GM12873 (cell line): ENCODE measurements at regions not wholly inside any gene's neighbourhood (a gene's known extent, or its start where the extent isn't known, plus 50 kb on each side); places are given as distances from the start of the nearest gene placed in this dataset.

Experiments used
- TF ChIP-seq, protein P1 (sequence below): IDR thresholded peaks from 2 replicates; pipeline ENCODE4 v1.5.1; 2012; ENCODE audit warnings: low read depth, mild to moderate bottlenecking, moderate library complexity, low read length, control low read depth; ENCODE audit not compliant: insufficient read depth; ENCODE audit errors: missing control alignments

DNA sequence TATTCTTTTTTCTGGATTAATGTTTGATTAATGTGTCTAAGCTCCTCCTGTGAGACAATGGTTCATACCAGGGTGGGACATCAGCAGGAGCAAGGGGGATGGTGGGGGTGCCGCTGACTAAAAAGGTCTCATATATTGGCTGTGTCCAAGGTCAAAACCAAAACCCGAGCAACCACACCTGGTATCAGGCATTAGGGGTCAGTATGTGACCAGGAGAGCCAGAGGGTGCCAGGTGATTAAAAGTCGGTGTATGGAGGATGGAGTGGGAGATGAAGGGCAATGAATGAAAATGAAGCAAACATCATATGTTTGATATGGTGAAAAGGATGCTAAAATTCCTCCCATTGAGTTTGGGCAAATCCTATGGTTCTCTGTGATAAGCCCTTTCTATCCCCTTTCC is 118.0 kb downstream of the MIAT start:
- TF ChIP-seq, protein P1, sequence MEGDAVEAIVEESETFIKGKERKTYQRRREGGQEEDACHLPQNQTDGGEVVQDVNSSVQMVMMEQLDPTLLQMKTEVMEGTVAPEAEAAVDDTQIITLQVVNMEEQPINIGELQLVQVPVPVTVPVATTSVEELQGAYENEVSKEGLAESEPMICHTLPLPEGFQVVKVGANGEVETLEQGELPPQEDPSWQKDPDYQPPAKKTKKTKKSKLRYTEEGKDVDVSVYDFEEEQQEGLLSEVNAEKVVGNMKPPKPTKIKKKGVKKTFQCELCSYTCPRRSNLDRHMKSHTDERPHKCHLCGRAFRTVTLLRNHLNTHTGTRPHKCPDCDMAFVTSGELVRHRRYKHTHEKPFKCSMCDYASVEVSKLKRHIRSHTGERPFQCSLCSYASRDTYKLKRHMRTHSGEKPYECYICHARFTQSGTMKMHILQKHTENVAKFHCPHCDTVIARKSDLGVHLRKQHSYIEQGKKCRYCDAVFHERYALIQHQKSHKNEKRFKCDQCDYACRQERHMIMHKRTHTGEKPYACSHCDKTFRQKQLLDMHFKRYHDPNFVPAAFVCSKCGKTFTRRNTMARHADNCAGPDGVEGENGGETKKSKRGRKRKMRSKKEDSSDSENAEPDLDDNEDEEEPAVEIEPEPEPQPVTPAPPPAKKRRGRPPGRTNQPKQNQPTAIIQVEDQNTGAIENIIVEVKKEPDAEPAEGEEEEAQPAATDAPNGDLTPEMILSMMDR, result no peak

DNA sequence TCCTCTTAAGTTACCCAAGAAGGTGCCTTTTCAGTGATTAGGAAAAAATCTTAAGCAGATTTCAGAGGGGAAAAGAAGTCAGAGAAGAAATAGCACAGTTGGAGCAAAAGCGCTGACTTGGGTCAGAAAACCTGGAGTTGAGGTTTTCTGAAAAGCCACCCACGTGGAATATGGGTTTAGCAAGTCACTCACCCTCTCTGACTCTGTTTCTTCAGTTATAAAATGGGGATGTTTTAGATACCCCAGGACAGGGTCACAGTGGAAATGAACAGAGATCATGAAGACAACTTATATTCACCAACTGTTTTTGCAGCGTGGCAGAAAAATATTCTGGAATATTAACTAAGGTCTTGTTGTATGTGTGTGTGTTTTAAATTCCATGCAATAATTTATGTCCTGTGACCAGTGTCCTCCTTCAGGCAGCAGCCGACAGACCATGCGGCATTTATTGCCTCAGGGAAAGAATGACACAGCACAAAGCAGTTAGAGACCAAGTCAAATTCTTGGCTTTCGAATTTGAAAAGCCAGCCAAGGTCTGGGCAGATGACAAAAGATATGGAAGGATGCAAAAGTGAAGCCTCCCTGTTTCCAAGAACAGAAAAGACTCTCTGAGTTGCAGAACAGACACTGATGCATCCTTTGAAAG is 119.9 kb downstream of the MIAT start:
- TF ChIP-seq, protein P1, result no peak

DNA sequence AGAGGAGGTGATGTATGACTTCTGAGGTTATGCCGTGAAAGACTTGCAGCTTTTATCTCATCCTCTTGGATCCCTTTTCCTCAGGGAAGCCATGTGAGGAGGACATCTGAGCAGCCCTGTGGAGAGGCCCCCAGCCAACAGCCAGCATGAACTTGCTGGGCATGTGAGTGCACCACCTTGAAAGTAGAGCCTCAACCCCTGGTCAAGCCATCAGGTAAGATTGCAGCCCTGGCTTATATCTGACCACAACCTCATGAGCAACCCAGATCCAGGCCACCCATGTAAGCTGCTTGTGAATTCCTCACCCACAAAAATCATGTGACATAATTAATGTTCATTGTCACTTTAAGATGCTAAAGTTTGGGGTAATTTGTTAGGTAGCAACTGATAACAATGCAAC is 121.0 kb downstream of the MIAT start:
- TF ChIP-seq, protein P1, result no peak

DNA sequence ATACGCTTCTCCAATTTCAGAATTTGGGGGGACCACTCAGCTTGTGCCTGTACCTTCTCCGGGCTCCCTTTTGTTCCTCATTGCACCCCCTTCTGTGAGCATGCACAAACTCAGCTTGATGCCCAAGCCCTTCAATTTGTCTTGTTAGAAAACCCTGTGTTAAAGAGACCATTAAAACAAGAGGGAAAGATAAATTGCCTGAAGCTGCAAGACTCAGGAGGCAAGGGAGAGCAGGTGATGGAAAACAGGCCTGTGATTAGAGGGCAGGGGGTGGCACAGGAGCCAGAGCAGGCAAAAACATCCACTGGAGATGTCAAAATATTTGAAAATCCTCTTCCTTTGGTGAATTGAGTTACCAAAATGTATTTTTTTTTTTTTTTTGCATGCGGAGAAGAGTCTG is 121.7 kb downstream of the MIAT start:
- TF ChIP-seq, protein P1, result no peak

DNA sequence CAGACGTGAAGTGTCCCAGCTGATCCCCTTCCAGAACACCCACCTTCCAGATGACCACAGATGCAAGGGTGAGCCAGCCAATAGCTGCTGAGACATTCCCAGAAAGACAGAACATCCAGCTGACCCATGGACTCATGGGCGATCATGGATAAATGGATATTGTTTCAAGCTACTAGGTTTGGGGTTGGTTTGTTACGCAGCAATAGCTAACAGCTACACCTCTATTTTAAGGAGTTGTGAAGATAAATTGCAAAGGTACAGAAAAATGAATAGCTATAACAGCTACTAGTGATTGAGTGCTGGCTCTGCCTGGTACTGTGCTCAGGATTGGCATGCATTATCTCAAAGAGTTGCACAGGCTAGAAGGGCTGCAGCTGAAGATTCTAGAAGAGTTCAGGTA is 122.5 kb downstream of the MIAT start:
- TF ChIP-seq, protein P1, result no peak

DNA sequence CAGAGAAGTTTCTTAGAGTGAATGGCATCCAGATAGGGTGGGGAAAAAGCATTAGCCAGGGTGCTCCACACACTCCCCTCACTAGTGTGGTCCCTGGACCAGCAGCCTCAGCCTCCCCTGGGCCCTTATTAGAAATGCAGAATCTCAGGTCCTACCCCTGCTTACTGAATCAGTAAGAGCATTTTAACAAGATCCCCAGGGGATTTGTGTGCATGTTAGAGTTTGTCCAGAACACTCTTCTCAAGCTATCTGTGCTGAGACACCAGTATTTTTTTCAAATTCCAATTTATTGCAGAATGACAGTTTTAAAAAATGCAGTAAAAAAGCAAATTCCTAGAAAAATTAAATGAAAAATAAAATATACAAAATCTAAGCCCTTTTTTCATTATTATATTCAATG is 123.1 kb downstream of the MIAT start:
- TF ChIP-seq, protein P1, result no peak

DNA sequence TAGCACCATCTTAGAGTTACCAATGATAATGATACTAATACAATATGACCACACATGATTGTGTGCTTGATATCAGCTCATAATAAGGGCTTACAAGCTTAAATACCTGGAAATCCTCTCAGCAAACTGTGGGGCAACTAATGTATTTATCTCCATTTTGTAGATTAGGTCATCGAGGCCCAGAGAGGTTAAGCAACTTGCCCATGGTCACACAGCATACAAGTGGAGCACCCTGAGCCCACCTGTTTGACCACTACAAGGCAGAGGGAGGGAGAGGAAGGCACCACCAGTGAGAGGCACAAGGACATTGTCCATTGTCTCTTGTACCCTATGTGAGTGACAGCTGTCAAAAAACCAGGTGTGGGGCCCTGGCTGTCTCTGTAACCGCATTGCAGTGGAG is 123.7 kb downstream of the MIAT start:
- TF ChIP-seq, protein P1, result no peak
